Cardiac muscle cell (in vitro differentiated cells and primary cell): ENCODE measurements at regions not wholly inside any gene's neighbourhood (a gene's known extent, or its start where the extent isn't known, plus 50 kb on each side); places are given as distances from the start of the nearest gene placed in this dataset.

Experiments
- DNase-seq, 2 donors: peaks; one replicate each; pipeline versions ENCODE4 v3.0.0 to v3.0.0-alpha.2; 2010 to 2017; ENCODE audit warnings: low read depth in 1 of 2, low spot score in 1 of 2
- H3K27ac ChIP-seq: fragments of 200-600 bp; sonication (generic); 2 replicates; pipeline ENCODE4 v1.5.1; 2016
- H3K27me3 ChIP-seq: fragments of 200-600 bp; sonication (generic); 2 replicates; pipeline ENCODE4 v1.6.0; 2016; ENCODE audit warnings: control low read depth
- H3K36me3 ChIP-seq: fragments of 200-600 bp; sonication (generic); 2 replicates; pipeline ENCODE4 v1.5.1; 2016; ENCODE audit warnings: control low read depth
- H3K4me1 ChIP-seq: fragments of 200-600 bp; sonication (generic); 2 replicates; pipeline ENCODE4 v1.8.1; 2017; ENCODE audit warnings: low read depth, mild to moderate bottlenecking, mixed run types
- H3K4me3 ChIP-seq: fragments of 200-600 bp; sonication (generic); 2 replicates; pipeline ENCODE4 v1.5.1; 2016; ENCODE audit warnings: mild to moderate bottlenecking
- H3K9me3 ChIP-seq: fragments of 200-600 bp; sonication (generic); 2 replicates; pipeline ENCODE4 v1.5.1; 2017; ENCODE audit warnings: low read depth, mild to moderate bottlenecking, control low read depth
- CTCF ChIP-seq: IDR thresholded peaks from 2 replicates; pipeline ENCODE4 v1.5.1; 2012; ENCODE audit warnings: low read depth, mild to moderate bottlenecking, low read length

DNA sequence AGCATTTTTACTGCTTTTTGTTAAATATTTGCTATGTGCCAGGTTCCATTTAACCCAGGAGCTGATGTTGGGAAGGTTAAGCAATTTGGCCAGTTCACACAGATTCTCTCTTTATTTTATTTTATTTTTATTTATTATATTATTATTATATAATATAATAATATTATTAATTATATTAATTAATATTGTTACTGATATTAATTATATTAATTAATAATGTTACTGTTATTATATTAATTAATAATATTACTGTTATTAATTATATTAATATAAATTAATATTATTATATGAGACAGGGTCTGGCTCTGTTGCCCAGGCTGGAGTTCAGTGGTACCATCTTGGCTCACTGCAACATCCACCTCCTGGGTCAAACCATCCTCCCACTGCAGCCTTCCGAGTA lies 593.0 kb upstream of the SGCD start:
- Histone ChIP-seq H3K9me3 (no peaks in the 10 kb centered on the region), H3K36me3 (no peaks in the 10 kb centered on the region), H3K4me3 (no peak overlapping the region), H3K4me1 (no peaks in the 10 kb centered on the region), H3K27ac (no peak overlapping the region), H3K27me3 (peaks cover 83% of the 10 kb centered on the region)
- no peak for DNase-seq
- TF ChIP-seq CTCF: no peak

DNA sequence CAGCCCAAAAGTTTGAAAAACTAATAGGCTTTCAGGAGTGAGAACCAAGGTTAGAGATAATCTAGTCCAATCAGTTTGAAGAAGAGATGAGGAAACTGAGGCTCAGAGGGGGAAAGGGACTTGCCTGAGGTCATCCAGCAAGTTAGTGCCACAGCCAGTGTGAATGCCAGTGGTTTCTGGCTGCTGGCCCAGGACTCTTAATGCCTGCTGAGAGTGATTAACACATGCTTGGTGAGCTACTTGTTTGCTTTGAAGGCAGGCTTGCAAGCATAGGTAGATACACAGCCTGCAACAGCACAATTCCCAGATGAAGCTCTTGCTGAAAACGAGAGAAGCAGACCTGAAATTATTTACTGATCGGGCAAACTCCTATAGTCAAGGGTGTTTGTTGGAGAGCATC lies 591.6 kb upstream of the SGCD start:
- H3K4me3 ChIP-seq: no peak overlapping the region
- H3K27ac ChIP-seq: no peak overlapping the region
- H3K4me1 ChIP-seq: no peaks in the 10 kb centered on the region
- no peaks in the 10 kb centered on the region for H3K36me3 ChIP-seq
- TF ChIP-seq CTCF: no peak
- H3K9me3 ChIP-seq: no peaks in the 10 kb centered on the region
- H3K27me3 ChIP-seq: peaks cover 72% of the 10 kb centered on the region
- no peak for DNase-seq

DNA sequence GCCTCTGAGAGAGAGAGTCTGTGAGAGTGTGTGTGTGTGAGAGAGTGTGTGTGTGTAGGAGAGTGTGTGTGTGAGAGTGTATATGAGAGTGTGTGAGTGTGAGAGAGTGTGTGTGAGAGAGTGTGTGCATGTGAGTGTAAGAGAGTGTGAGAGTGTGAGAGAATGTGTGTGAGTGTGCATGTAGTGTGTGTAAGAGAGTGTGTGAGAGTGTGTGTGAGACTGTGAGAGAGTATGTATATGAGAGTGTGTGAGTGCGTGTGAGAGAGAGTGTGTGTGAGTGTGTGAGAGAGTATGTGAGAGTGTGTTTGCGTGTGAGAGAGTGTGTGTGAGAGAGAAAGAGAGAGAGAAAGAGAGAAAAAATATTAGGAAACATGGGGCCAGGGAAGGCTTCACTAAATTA lies 588.3 kb upstream of the SGCD start:
- Histone ChIP-seq H3K4me3 (no peak overlapping the region), H3K9me3 (no peaks in the 10 kb centered on the region), H3K27ac (no peak overlapping the region), H3K36me3 (no peaks in the 10 kb centered on the region), H3K4me1 (no peaks in the 10 kb centered on the region), H3K27me3 (peaks cover 39% of the 10 kb centered on the region)
- no peak for TF ChIP-seq CTCF
- no peak for DNase-seq

GRCh38 chr5:155746367-155747038 lies 580.5 kb upstream of the SGCD start:
- no peaks in the 10 kb centered on the region for H3K9me3 ChIP-seq
- no peaks in the 10 kb centered on the region for H3K36me3 ChIP-seq
- H3K27me3 ChIP-seq: no peaks in the 10 kb centered on the region
- H3K27ac ChIP-seq: no peak overlapping the region
- no peak overlapping the region for H3K4me3 ChIP-seq
- DNase-seq: no peak
- H3K4me1 ChIP-seq: no peaks in the 10 kb centered on the region
- TF ChIP-seq CTCF: no peak

GRCh38 chr5:155750101-155750500 lies 576.9 kb upstream of the SGCD start:
- TF ChIP-seq CTCF: no peak
- Histone ChIP-seq H3K27me3 (no peaks in the 10 kb centered on the region), H3K36me3 (no peaks in the 10 kb centered on the region), H3K4me3 (no peak overlapping the region), H3K9me3 (no peaks in the 10 kb centered on the region), H3K27ac (no peak overlapping the region), H3K4me1 (no peaks in the 10 kb centered on the region)
- no peak for DNase-seq
